ENCODE measurements at regions not wholly inside any gene's neighbourhood (a gene's known extent, or its start where the extent isn't known, plus 50 kb on each side); places are given as distances from the start of the nearest gene placed in this dataset.

DNA sequence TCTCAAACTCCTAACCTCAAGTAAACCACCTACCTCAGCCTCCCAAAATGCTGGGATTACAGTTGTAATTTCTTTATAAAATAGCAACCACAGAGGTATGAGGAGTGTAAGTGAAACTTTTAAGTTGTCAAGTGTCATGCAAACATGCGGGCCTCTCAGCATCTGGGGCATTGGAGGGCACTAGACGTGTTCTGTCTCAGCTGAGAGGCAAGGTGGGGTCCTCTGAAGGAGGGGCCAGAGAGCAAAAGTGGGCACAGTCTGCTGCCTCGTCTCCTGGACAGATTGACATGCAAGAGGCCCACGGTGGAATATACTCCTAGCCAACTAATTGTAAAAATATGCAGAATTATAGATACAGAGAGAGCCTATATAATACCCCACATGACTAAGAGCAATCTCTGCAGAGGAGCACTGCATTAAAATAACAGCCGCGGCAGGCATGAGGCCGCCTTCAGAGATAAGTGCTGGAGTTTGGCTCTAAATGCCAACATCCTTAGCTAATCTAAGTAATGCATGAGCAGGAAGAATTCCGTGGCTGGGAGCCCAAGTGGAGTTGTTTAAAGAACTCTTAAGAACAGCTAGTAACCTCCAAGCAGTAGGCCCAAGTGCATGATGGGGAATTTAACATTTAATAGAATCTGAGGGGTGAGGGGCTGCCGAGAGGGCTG, 87.8 kb upstream of the RNU6-1 start:
- TF ChIP-seq, protein P1, sequence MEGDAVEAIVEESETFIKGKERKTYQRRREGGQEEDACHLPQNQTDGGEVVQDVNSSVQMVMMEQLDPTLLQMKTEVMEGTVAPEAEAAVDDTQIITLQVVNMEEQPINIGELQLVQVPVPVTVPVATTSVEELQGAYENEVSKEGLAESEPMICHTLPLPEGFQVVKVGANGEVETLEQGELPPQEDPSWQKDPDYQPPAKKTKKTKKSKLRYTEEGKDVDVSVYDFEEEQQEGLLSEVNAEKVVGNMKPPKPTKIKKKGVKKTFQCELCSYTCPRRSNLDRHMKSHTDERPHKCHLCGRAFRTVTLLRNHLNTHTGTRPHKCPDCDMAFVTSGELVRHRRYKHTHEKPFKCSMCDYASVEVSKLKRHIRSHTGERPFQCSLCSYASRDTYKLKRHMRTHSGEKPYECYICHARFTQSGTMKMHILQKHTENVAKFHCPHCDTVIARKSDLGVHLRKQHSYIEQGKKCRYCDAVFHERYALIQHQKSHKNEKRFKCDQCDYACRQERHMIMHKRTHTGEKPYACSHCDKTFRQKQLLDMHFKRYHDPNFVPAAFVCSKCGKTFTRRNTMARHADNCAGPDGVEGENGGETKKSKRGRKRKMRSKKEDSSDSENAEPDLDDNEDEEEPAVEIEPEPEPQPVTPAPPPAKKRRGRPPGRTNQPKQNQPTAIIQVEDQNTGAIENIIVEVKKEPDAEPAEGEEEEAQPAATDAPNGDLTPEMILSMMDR (IDR thresholded peaks at IDR 0.05; ENCODE audit: insufficient read depth, low read length, poor library complexity, severe bottlenecking): no peak
- TF ChIP-seq EZH2phosphoT487 (conservative IDR thresholded peaks at IDR 0.05; ENCODE audit: low read length): no peak

All from SU-DHL-6 (cell line).